SK-N-SH (cell line): ENCODE measurements at regions not wholly inside any gene's neighbourhood (a gene's known extent, or its start where the extent isn't known, plus 50 kb on each side); places are given as distances from the start of the nearest gene placed in this dataset.

Experiments used
- CTCF ChIA-PET: fragments of 300-600, 350-600 bp; formaldehyde crosslinking; extraction: SDS; loops from one replicate; lab custom pipeline; 2021; lab: Yijun Ruan, JAX
- POLR2A ChIA-PET: fragments of 350-600 bp; sonication (Branson Sonifier 250); formaldehyde crosslinking; extraction: SDS; loops from one replicate; lab custom pipeline; 2020; ENCODE audit warnings: antibody characterized with exemption, inconsistent platforms; lab: Yijun Ruan, JAX
- DNase-seq: peaks from one replicate; pipeline ENCODE4 v3.0.0; 2012
- H2AFZ ChIP-seq: fragments of 200-600 bp; sonication (generic); 2 replicates; pipeline ENCODE4 v1.8.1; 2016; ENCODE audit warnings: antibody characterized with exemption, mild to moderate bottlenecking, low read depth
- H3F3A ChIP-seq: fragments of 200-600 bp; sonication (generic); replicated peaks from 2 replicates; pipeline ENCODE3; 2016; ENCODE audit warnings: antibody characterized with exemption, mild to moderate bottlenecking; ENCODE audit not compliant: insufficient read depth
- H3K27ac ChIP-seq, 2 experiments: fragments of 200-500 bp in 1 of 2; fragments of 200-600 bp in 1 of 2; sonication (Bioruptor generic) in 1 of 2; sonication (generic), shearing (Covaris generic) in 1 of 2; 2 replicates each; pipeline versions ENCODE4 v1.5.1 to v1.6.1; 2014 to 2016; ENCODE audit warnings: low read depth in 2 of 2, inconsistent platforms in 1 of 2, low read length in 1 of 2, mild to moderate bottlenecking in 1 of 2, mixed read lengths in 1 of 2
- H3K27me3 ChIP-seq: fragments of 200-600 bp; sonication (generic), shearing (Covaris generic); 2 replicates; pipeline ENCODE4 v1.6.1; 2016; ENCODE audit warnings: mixed run types; ENCODE audit not compliant: insufficient read depth
- H3K36me3 ChIP-seq, 2 experiments: fragments of 200-500 bp in 1 of 2; fragments of 200-600 bp in 1 of 2; sonication (Bioruptor generic) in 1 of 2; sonication (generic) in 1 of 2; replicated peaks in 1 of 2; 2 replicates each; pipeline versions ENCODE3 to v1.5.1; 2014 to 2016; ENCODE audit warnings: low read length in 1 of 2, mild to moderate bottlenecking in 1 of 2; ENCODE audit not compliant: insufficient read depth in 2 of 2, control insufficient read depth in 1 of 2
- H3K4me1 ChIP-seq, 2 experiments: fragments of 200-500 bp in 1 of 2; fragments of 200-600 bp in 1 of 2; sonication (Bioruptor generic) in 1 of 2; sonication (generic), shearing (Covaris generic) in 1 of 2; 2 replicates each; pipeline versions ENCODE4 v1.5.1 to v1.6.1; 2014 to 2016; ENCODE audit warnings: low read depth in 1 of 2, low read length in 1 of 2, mixed run types in 1 of 2; ENCODE audit not compliant: insufficient read depth in 2 of 2, control insufficient read depth in 1 of 2
- H3K4me2 ChIP-seq: fragments of 200-600 bp; sonication (generic), shearing (Covaris generic); 2 replicates; pipeline ENCODE4 v1.6.1; 2017; ENCODE audit warnings: mixed run types
- H3K4me3 ChIP-seq, 2 experiments: fragments of 200-500 bp in 1 of 2; fragments of 200-600 bp in 1 of 2; sonication (Bioruptor generic) in 1 of 2; sonication (generic), shearing (Covaris generic) in 1 of 2; 2 replicates each; pipeline versions ENCODE4 v1.5.1 to v1.8.1; 2014 to 2016; ENCODE audit warnings: low read depth in 2 of 2, inconsistent platforms in 1 of 2, low read length in 1 of 2, mild to moderate bottlenecking in 1 of 2, mixed read lengths in 1 of 2, moderate library complexity in 1 of 2
- H3K79me2 ChIP-seq: fragments of 200-600 bp; sonication (generic); 2 replicates; pipeline ENCODE4 v1.8.1; 2017; ENCODE audit warnings: mild to moderate bottlenecking; ENCODE audit not compliant: insufficient read depth
- H3K9ac ChIP-seq: fragments of 200-600 bp; sonication (generic); 2 replicates; pipeline ENCODE4 v1.6.1; 2017; ENCODE audit warnings: mixed run types
- H3K9me2 ChIP-seq: fragments of 200-600 bp; sonication (generic); 2 replicates; pipeline ENCODE4 v1.6.1; 2017; ENCODE audit warnings: mixed run types
- H3K9me3 ChIP-seq: fragments of 200-600 bp; sonication (generic); 2 replicates; pipeline ENCODE4 v1.6.1; 2017; ENCODE audit warnings: mixed run types, mild to moderate bottlenecking, moderate library complexity
- H4K20me1 ChIP-seq: fragments of 200-600 bp; sonication (generic); 2 replicates; pipeline ENCODE4 v1.6.1; 2017; ENCODE audit warnings: mild to moderate bottlenecking, mixed run types; ENCODE audit not compliant: insufficient read depth
- CHD2 ChIP-seq: fragments of 150-350 bp; IDR thresholded peaks from 2 replicates; pipeline ENCODE4 v1.6.1; 2018; ENCODE audit warnings: low read length; ENCODE audit not compliant: partially characterized antibody
- EZH2phosphoT487 ChIP-seq: fragments of 200-600 bp; sonication (generic); IDR thresholded peaks from 2 replicates; pipeline ENCODE4 v1.6.1; 2017; ENCODE audit warnings: low read depth, mixed run types, mild to moderate bottlenecking, antibody characterized with exemption, moderate library complexity, borderline replicate concordance
- FOXJ3 ChIP-seq: sonication (generic); formaldehyde crosslinking; IDR thresholded peaks from 2 replicates; pipeline ENCODE4 v1.5.1; 2020; ENCODE audit warnings: mild to moderate bottlenecking, missing genetic modification reagents
- FOXM1 ChIP-seq: IDR thresholded peaks from 2 replicates; pipeline ENCODE4 v1.4.0; 2012; ENCODE audit warnings: low read depth, mild to moderate bottlenecking
- GABPA ChIP-seq: IDR thresholded peaks from 2 replicates; pipeline ENCODE4 v1.4.0; 2012; ENCODE audit warnings: low read depth, mild to moderate bottlenecking
- GATA2 ChIP-seq: sonication (generic); formaldehyde crosslinking; IDR thresholded peaks from 2 replicates; pipeline ENCODE4 v1.5.0; 2020; ENCODE audit warnings: mild to moderate bottlenecking, missing genetic modification reagents
- JUND ChIP-seq: IDR thresholded peaks from 2 replicates; pipeline ENCODE4 v1.4.0; 2012
- MEF2A ChIP-seq: IDR thresholded peaks from 2 replicates; pipeline ENCODE4 v1.4.0; 2012; ENCODE audit warnings: low read depth, borderline replicate concordance
- MXI1 ChIP-seq: IDR thresholded peaks from 2 replicates; pipeline ENCODE4 v1.6.1; 2012; ENCODE audit warnings: mild to moderate bottlenecking, low read depth, low read length, improper control_type of control experiment
- POLR2AphosphoS5 ChIP-seq: IDR thresholded peaks from 2 replicates; pipeline ENCODE4 v1.6.1; 2012; ENCODE audit warnings: low read depth, low read length
- RAD21 ChIP-seq: IDR thresholded peaks from 2 replicates; pipeline ENCODE4 v1.6.1; 2012; ENCODE audit warnings: mild to moderate bottlenecking, low read length
- RCOR1 ChIP-seq: fragments of 150-350 bp; IDR thresholded peaks from 2 replicates; pipeline ENCODE4 v1.6.1; 2017; ENCODE audit warnings: antibody characterized with exemption, low read length
- RFX5 ChIP-seq: IDR thresholded peaks from 2 replicates; pipeline ENCODE4 v1.6.1; 2012; ENCODE audit warnings: mild to moderate bottlenecking, improper control_type of control experiment, low read length
- RXRA ChIP-seq: IDR thresholded peaks from 2 replicates; pipeline ENCODE4 v1.4.0; 2012; ENCODE audit warnings: low read depth, mild to moderate bottlenecking, borderline replicate concordance
- SIN3A ChIP-seq: IDR thresholded peaks from 2 replicates; pipeline ENCODE4 v1.6.1; 2012; ENCODE audit warnings: low read depth, mild to moderate bottlenecking, low read length, moderate library complexity, borderline replicate concordance
- SMC3 ChIP-seq: IDR thresholded peaks from 2 replicates; pipeline ENCODE4 v1.6.1; 2012; ENCODE audit warnings: low read depth, low read length, improper control_type of control experiment
- TCF12 ChIP-seq: IDR thresholded peaks from 2 replicates; pipeline ENCODE4 v1.4.0; 2012
- TEAD4 ChIP-seq: IDR thresholded peaks from 2 replicates; pipeline ENCODE4 v1.4.0; 2012; ENCODE audit warnings: mild to moderate bottlenecking, borderline replicate concordance; ENCODE audit not compliant: insufficient read depth
- WGBS: methylation state at CpG from one replicate; pipeline ENCODE4 v1.1.6; 2017; ENCODE audit warnings: low lambda C conversion rate; 5-methylcytosine and 5-hydroxymethylcytosine counted together
- TF ChIP-seq, protein P1 (sequence below): IDR thresholded peaks from 2 replicates; pipeline ENCODE4 v1.4.0; 2012; ENCODE audit warnings: low read depth
- TF ChIP-seq, protein P2 (sequence below): IDR thresholded peaks from 2 replicates; pipeline ENCODE4 v1.6.1; 2012; ENCODE audit warnings: mild to moderate bottlenecking, low read depth, low read length, moderate library complexity
- TF ChIP-seq, protein P3 (sequence below): IDR thresholded peaks from 2 replicates; pipeline ENCODE4 v1.4.0; 2012; ENCODE audit warnings: low read depth, borderline replicate concordance

DNA sequence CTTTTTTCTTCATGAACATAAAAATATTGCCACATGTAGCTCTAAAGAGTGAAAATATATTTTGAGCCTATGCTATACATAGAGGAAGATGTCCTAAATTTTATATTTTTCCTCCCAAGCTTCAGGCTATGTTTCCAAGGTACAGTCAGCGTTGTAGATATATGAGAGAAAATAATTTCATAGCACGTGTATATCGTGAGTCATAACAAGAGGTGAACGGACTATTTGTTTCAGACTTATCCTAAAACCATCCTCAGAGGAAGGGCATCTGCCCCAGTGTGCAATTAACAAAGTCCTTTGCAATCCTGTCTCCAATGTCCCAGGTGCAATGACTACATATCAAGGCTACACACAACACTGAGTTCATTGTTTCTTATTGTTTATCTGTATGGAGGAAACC lies 177.3 kb upstream of the ARRDC4 start:
- CTCF ChIA-PET, result no interaction called here
- H3K4me1 ChIP-seq, result no peaks in the 10 kb centered on the region
- H3K79me2 ChIP-seq, result no peaks in the 10 kb centered on the region
- no peak overlapping the region for H3K4me2 ChIP-seq
- H2AFZ ChIP-seq, result no peak overlapping the region
- no peaks in the 10 kb centered on the region for H3F3A ChIP-seq
- no peak for TF ChIP-seq GABPA
- TF ChIP-seq TEAD4, result no peak
- TF ChIP-seq JUND, result no peak
- no peak for TF ChIP-seq POLR2AphosphoS5
- TF ChIP-seq RXRA, result no peak
- no peak for TF ChIP-seq GATA2 (CRISPR knock-in tag)
- no peak for TF ChIP-seq RAD21
- TF ChIP-seq, protein P1, sequence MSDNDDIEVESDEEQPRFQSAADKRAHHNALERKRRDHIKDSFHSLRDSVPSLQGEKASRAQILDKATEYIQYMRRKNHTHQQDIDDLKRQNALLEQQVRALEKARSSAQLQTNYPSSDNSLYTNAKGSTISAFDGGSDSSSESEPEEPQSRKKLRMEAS, result no peak
- TF ChIP-seq, protein P2, sequence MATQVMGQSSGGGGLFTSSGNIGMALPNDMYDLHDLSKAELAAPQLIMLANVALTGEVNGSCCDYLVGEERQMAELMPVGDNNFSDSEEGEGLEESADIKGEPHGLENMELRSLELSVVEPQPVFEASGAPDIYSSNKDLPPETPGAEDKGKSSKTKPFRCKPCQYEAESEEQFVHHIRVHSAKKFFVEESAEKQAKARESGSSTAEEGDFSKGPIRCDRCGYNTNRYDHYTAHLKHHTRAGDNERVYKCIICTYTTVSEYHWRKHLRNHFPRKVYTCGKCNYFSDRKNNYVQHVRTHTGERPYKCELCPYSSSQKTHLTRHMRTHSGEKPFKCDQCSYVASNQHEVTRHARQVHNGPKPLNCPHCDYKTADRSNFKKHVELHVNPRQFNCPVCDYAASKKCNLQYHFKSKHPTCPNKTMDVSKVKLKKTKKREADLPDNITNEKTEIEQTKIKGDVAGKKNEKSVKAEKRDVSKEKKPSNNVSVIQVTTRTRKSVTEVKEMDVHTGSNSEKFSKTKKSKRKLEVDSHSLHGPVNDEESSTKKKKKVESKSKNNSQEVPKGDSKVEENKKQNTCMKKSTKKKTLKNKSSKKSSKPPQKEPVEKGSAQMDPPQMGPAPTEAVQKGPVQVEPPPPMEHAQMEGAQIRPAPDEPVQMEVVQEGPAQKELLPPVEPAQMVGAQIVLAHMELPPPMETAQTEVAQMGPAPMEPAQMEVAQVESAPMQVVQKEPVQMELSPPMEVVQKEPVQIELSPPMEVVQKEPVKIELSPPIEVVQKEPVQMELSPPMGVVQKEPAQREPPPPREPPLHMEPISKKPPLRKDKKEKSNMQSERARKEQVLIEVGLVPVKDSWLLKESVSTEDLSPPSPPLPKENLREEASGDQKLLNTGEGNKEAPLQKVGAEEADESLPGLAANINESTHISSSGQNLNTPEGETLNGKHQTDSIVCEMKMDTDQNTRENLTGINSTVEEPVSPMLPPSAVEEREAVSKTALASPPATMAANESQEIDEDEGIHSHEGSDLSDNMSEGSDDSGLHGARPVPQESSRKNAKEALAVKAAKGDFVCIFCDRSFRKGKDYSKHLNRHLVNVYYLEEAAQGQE, result no peak
- TF ChIP-seq RCOR1, result no peak
- TF ChIP-seq SMC3, result no peak
- no peaks in the 10 kb centered on the region for H3K27me3 ChIP-seq
- H3K9me2 ChIP-seq, result no peaks in the 10 kb centered on the region
- no peaks in the 10 kb centered on the region for H3K36me3 ChIP-seq
- POLR2A ChIA-PET, result no interaction called here
- H3K27ac ChIP-seq, result no peak overlapping the region
- H3K9me3 ChIP-seq, result no peaks in the 10 kb centered on the region
- H3K4me3 ChIP-seq, result no peak overlapping the region
- DNase-seq, result no peak
- WGBS, result 7% methylated on average over 4 of the region's 4 CpGs
- no peaks in the 10 kb centered on the region for H4K20me1 ChIP-seq
- no peak overlapping the region for H3K9ac ChIP-seq

DNA sequence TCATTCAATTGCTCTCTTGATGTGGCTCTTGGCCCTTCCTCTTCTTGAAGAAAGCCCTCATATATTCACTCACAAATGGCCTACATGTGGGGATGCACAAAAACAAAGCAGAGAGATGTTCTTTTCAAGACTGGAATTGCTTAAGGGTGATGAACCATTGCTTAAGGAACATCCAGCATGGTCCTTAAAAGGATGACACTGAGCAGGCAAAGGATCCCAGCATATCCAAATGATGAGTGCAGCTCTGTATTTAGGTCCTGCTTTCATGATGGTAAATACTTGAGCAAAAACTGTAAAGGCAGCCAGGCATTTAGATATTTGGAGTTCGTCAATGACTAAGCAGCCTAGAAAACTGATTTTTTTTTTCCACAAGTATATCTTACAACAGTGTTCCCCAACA lies 173.8 kb upstream of the ARRDC4 start:
- no peak overlapping the region for H3K27ac ChIP-seq
- no peaks in the 10 kb centered on the region for H3F3A ChIP-seq
- H3K79me2 ChIP-seq, result no peaks in the 10 kb centered on the region
- 6% methylated on average over 1 of the region's 1 CpG for WGBS
- H3K27me3 ChIP-seq, result no peaks in the 10 kb centered on the region
- no peak overlapping the region for H3K9ac ChIP-seq
- H4K20me1 ChIP-seq, result no peaks in the 10 kb centered on the region
- H2AFZ ChIP-seq, result no peak overlapping the region
- DNase-seq, result no peak
- POLR2A ChIA-PET, result no interaction called here
- H3K9me3 ChIP-seq, result no peaks in the 10 kb centered on the region
- H3K4me1 ChIP-seq, result no peaks in the 10 kb centered on the region
- H3K9me2 ChIP-seq, result no peaks in the 10 kb centered on the region
- H3K4me3 ChIP-seq, result no peak overlapping the region
- no peak overlapping the region for H3K4me2 ChIP-seq
- no peaks in the 10 kb centered on the region for H3K36me3 ChIP-seq
- CTCF ChIA-PET, result no interaction called here
- TF ChIP-seq FOXM1 (no peak), GABPA (no peak), TEAD4 (no peak), EZH2phosphoT487 (no peak), MXI1 (no peak), RFX5 (no peak), TCF12 (no peak), SIN3A (no peak), RAD21 (no peak), FOXJ3 (CRISPR knock-in tag) (no peak), CHD2 (no peak), MEF2A (no peak), SMC3 (no peak)
- TF ChIP-seq, protein P1, result no peak
- TF ChIP-seq, protein P3, sequence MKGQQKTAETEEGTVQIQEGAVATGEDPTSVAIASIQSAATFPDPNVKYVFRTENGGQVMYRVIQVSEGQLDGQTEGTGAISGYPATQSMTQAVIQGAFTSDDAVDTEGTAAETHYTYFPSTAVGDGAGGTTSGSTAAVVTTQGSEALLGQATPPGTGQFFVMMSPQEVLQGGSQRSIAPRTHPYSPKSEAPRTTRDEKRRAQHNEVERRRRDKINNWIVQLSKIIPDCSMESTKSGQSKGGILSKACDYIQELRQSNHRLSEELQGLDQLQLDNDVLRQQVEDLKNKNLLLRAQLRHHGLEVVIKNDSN, result no peak
- TF ChIP-seq, protein P2, result no peak
